ENCODE measurements at regions not wholly inside any gene's neighbourhood (a gene's known extent, or its start where the extent isn't known, plus 50 kb on each side); places are given as distances from the start of the nearest gene placed in this dataset.

DNA sequence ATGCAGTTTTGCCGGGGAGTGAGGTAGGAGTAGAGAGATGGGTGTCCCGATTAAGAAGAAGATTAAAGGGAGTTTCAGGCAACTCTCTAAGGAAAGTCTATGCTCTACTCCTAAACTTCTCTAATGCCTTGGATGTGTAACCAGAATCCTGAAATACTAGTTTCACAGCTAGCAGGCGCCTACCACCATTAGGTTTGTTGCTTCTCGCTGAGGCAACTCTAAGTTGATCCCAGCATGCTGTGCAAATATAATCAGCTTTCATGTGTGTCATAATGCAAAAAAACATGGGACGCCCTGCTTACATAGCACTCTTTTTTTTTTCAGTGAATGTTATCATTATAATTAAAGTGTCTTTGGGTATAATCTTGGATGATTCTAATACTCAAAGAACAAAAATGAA, 50.4 kb upstream of the FAM3C start:
- Histone ChIP-seq H3K79me2 (ENCODE audit: insufficient read depth) (no peaks in the 10 kb centered on the region), H3K9me2 (no peaks in the 10 kb centered on the region), H3F3A (replicated peaks; ENCODE audit: insufficient read depth) (no peaks in the 10 kb centered on the region), H4K20me1 (ENCODE audit: insufficient read depth) (no peaks in the 10 kb centered on the region), H3K4me3 (ENCODE audit: low read depth in 2 of 2, low read length in 1 of 2) (no peak overlapping the region), H3K9ac (no peak overlapping the region), H3K27me3 (ENCODE audit: insufficient read depth) (no peaks in the 10 kb centered on the region), H3K27ac (ENCODE audit: low read depth in 2 of 2, low read length in 1 of 2) (peak overlapping the region in 1 of 2 experiments; percentile 20; a peak in 1 of 4 replicates), H3K4me1 (ENCODE audit: control insufficient read depth in 1 of 2, insufficient read depth in 2 of 2, low read depth in 1 of 2, low read length in 1 of 2) (peaks cover 3 to 12% of the 10 kb centered on the region in 2 experiments; a peak in 1 of 4 replicates), H3K36me3 (replicated peaks in 1 of 2; ENCODE audit: control insufficient read depth in 1 of 2, insufficient read depth in 2 of 2, low read length in 1 of 2) (no peaks in the 10 kb centered on the region), H3K9me3 (no peaks in the 10 kb centered on the region), H2AFZ (ENCODE audit: low read depth) (peak overlapping the region; percentile 52; the same call in 1 of the 2 replicates), H3K4me2 (no peak overlapping the region)
- TF ChIP-seq RAD21 (IDR thresholded peaks at IDR 0.05; ENCODE audit: low read length) (no peak), EP300 (IDR thresholded peaks at IDR 0.05; ENCODE audit: borderline replicate concordance in 1 of 2, low read depth in 1 of 2, low read length in 1 of 2) (no peak), YY1 (IDR thresholded peaks at IDR 0.05; ENCODE audit: low read depth) (no peak), POLR2AphosphoS5 (IDR thresholded peaks at IDR 0.05; ENCODE audit: low read depth, low read length) (no peak), NFIC (IDR thresholded peaks at IDR 0.05; ENCODE audit: borderline replicate concordance) (no peak), ELF1 (IDR thresholded peaks at IDR 0.05) (no peak), FOXM1 (IDR thresholded peaks at IDR 0.05; ENCODE audit: low read depth) (no peak), RFX5 (IDR thresholded peaks at IDR 0.05; ENCODE audit: low read length) (no peak), EZH2phosphoT487 (IDR thresholded peaks at IDR 0.05; ENCODE audit: borderline replicate concordance, low read depth) (no peak), SMC3 (IDR thresholded peaks at IDR 0.05; ENCODE audit: low read depth, low read length) (no peak), RCOR1 (IDR thresholded peaks at IDR 0.05; ENCODE audit: low read length) (no peak), CTCF (IDR thresholded peaks at IDR 0.05) (no peak)
- TF ChIP-seq, protein P1, sequence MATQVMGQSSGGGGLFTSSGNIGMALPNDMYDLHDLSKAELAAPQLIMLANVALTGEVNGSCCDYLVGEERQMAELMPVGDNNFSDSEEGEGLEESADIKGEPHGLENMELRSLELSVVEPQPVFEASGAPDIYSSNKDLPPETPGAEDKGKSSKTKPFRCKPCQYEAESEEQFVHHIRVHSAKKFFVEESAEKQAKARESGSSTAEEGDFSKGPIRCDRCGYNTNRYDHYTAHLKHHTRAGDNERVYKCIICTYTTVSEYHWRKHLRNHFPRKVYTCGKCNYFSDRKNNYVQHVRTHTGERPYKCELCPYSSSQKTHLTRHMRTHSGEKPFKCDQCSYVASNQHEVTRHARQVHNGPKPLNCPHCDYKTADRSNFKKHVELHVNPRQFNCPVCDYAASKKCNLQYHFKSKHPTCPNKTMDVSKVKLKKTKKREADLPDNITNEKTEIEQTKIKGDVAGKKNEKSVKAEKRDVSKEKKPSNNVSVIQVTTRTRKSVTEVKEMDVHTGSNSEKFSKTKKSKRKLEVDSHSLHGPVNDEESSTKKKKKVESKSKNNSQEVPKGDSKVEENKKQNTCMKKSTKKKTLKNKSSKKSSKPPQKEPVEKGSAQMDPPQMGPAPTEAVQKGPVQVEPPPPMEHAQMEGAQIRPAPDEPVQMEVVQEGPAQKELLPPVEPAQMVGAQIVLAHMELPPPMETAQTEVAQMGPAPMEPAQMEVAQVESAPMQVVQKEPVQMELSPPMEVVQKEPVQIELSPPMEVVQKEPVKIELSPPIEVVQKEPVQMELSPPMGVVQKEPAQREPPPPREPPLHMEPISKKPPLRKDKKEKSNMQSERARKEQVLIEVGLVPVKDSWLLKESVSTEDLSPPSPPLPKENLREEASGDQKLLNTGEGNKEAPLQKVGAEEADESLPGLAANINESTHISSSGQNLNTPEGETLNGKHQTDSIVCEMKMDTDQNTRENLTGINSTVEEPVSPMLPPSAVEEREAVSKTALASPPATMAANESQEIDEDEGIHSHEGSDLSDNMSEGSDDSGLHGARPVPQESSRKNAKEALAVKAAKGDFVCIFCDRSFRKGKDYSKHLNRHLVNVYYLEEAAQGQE (IDR thresholded peaks at IDR 0.05; ENCODE audit: low read depth, low read length), result no peak
- DNase-seq, result no peak
- 81% methylated on average over 5 of the region's 5 CpGs for whole genome bisulfite sequencing (ENCODE audit: low lambda C conversion rate)
- ChIA-PET CTCF (interaction anchor here (1.1 kb wide), 1 partner anchor 10 kb away, joined by 3 read pairs; no protein-coding TSS in a partner anchor), POLR2A (no interaction called here)

Small RNAs in the stretch of these regions (small RNA-seq; reads per million reads assigned to genes)
- 0 reads per million in 7 experiments for gene RN7SKP277

Data from SK-N-SH (cell line).